CMK (cell line): ENCODE measurements at regions not wholly inside any gene's neighbourhood (a gene's known extent, or its start where the extent isn't known, plus 50 kb on each side); places are given as distances from the start of the nearest gene placed in this dataset.
"Not testable (repeated sequence)": the region's sequence is repeated elsewhere in the genome, so short reads cannot be mapped to it uniquely, and the experiment has no call there.

Experiments
- DNase-seq: peaks from one replicate; pipeline ENCODE4 v3.0.0-alpha.2; 2010; ENCODE audit warnings: low read depth

GRCh38 chr7:33784000-33784399, 121.3 kb upstream of the BMPER start:
- no peak for DNase-seq

- no peak for DNase-seq
These were observed 116.8 kb upstream of the BMPER start for GRCh38 chr7:33788531-33788930.

GRCh38 chr7:33789871-33790630, 115.3 kb upstream of the BMPER start:
- DNase-seq: no peak

GRCh38 chr7:33790746-33791145, 114.6 kb upstream of the BMPER start:
- no peak for DNase-seq

GRCh38 chr7:33792041-33792440, 113.3 kb upstream of the BMPER start:
- DNase-seq: no peak

- DNase-seq: no peak
These were observed 112.7 kb upstream of the BMPER start for GRCh38 chr7:33792547-33793105.

- DNase-seq: no peak
These were observed 111.7 kb upstream of the BMPER start for GRCh38 chr7:33793616-33794015.

GRCh38 chr7:33794419-33794818, 110.9 kb upstream of the BMPER start:
- no peak for DNase-seq

- DNase-seq: no peak
These were observed 110.4 kb upstream of the BMPER start for GRCh38 chr7:33794959-33795358.

- no peak for DNase-seq
These were observed 108.8 kb upstream of the BMPER start for GRCh38 chr7:33796538-33796937.

- DNase-seq: not testable (repeated sequence)
These were observed 107.8 kb upstream of the BMPER start for GRCh38 chr7:33797512-33797911.

- no peak for DNase-seq
These were observed 106.5 kb upstream of the BMPER start for GRCh38 chr7:33798686-33799325.

- DNase-seq: no peak
These were observed 105.6 kb upstream of the BMPER start for GRCh38 chr7:33799766-33800165.

GRCh38 chr7:33802600-33802999, 102.7 kb upstream of the BMPER start:
- DNase-seq: no peak

GRCh38 chr7:33804140-33804660, 101.1 kb upstream of the BMPER start:
- no peak for DNase-seq

- no peak for DNase-seq
These were observed 99.6 kb upstream of the BMPER start for GRCh38 chr7:33805630-33806233.

GRCh38 chr7:33806298-33807154, 98.8 kb upstream of the BMPER start:
- no peak for DNase-seq

- no peak for DNase-seq
These were observed 98.2 kb upstream of the BMPER start for GRCh38 chr7:33807155-33807530.

- DNase-seq: no peak
These were observed 97.4 kb upstream of the BMPER start for GRCh38 chr7:33807779-33808482.

GRCh38 chr7:33809228-33809627, 96.1 kb upstream of the BMPER start:
- DNase-seq: no peak

GRCh38 chr7:33810356-33810755, 95.0 kb upstream of the BMPER start:
- DNase-seq: no peak
